ENCODE measurements at regions not wholly inside any gene's neighbourhood (a gene's known extent, or its start where the extent isn't known, plus 50 kb on each side); places are given as distances from the start of the nearest gene placed in this dataset.

DNA sequence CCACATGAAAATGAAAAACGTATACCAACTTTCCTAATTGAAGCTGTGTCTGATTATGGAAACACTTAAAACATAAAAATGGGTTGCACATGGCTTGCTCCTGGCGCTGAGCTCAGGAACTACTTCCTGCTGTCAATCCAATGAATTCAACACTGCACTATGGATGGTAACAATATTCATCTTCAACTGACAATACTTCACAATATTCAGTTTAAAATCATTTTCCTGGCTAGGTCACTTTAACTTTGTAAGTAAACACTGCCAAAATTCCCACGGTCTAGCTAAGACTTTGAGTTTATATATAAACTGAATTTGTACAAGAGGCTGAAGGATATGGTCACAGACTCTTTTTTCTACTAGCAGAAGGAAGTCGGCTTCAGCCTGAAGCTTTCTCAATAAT lies 556.9 kb downstream of the TNS3 start (continued):
- TF ChIP-seq ZNF462 (CRISPR knock-in tag; IDR thresholded peaks at IDR 0.05): no peak

- no peak for ATAC-seq
- H3K4me3 Mint-ChIP-seq: no peak overlapping the region
- no peak overlapping the region for H3K27ac Mint-ChIP-seq
- H3K4me1 Mint-ChIP-seq: no peaks in the 10 kb centered on the region
- no peak for DNase-seq (ENCODE audit: low spot score)
- H3K27ac ChIP-seq (ENCODE audit: low read depth): no peak overlapping the region
- H3K36me3 Mint-ChIP-seq (ENCODE audit: low read depth): no peaks in the 10 kb centered on the region
- H3K4me3 ChIP-seq: no peak overlapping the region
- H3K4me2 ChIP-seq: no peak overlapping the region
- no peaks in the 10 kb centered on the region for H3K79me2 ChIP-seq (replicated peaks; ENCODE audit: insufficient read depth)
- no peaks in the 10 kb centered on the region for H3K36me3 ChIP-seq (ENCODE audit: insufficient read depth)
- peaks cover 1% of the 10 kb centered on the region for H3K27me3 Mint-ChIP-seq (ENCODE audit: insufficient read depth, low read depth, poor library complexity)
- no peaks in the 10 kb centered on the region for H3K9me2 ChIP-seq (ENCODE audit: insufficient read depth)
- no peaks in the 10 kb centered on the region for H3K27me3 ChIP-seq (ENCODE audit: insufficient read depth)
- H4K20me1 ChIP-seq (replicated peaks; ENCODE audit: insufficient read depth): no peaks in the 10 kb centered on the region
- no peak overlapping the region for H2AFZ ChIP-seq
- H3K9me3 Mint-ChIP-seq: no peaks in the 10 kb centered on the region
- H3K4me1 ChIP-seq (ENCODE audit: insufficient read depth): no peaks in the 10 kb centered on the region
- H3F3A ChIP-seq (replicated peaks; ENCODE audit: low read depth): no peaks in the 10 kb centered on the region
- TF ChIP-seq JUNB (IDR thresholded peaks at IDR 0.05; ENCODE audit: unreplicated experiment) (no peak), REST (IDR thresholded peaks at IDR 0.05; ENCODE audit: unreplicated experiment) (no peak), CREB1 (CRISPR knock-in tag; IDR thresholded peaks at IDR 0.05; ENCODE audit: low read depth) (no peak), ZNF462 (CRISPR knock-in tag; IDR thresholded peaks at IDR 0.05) (no peak), POLR2AphosphoS5 (IDR thresholded peaks at IDR 0.05; ENCODE audit: low read depth) (no peak), EZH2 (IDR thresholded peaks at IDR 0.05; ENCODE audit: low read depth, unreplicated experiment) (no peak), ZNF114 (CRISPR knock-in tag; IDR thresholded peaks at IDR 0.05) (no peak)
Measured at GRCh38 chr7:47008461-47008860, 573.5 kb downstream of the TNS3 start.
